ENCODE measurements at regions not wholly inside any gene's neighbourhood (a gene's known extent, or its start where the extent isn't known, plus 50 kb on each side); places are given as distances from the start of the nearest gene placed in this dataset.

GRCh38 chr4:15368856-15369255 lies 59.0 kb upstream of the C1QTNF7 start:
- no peak for DNase-seq
- intact Hi-C loops (cut with DNase I; ENCODE audit: low total_unique reads): no loop called here
- H3K4me1 ChIP-seq: peaks cover 0 to 9% (median 5%) of the 10 kb centered on the region in 6 donors
- peak overlapping the region in 2 of 8 donors; percentile 32 to 46 for H3K27ac ChIP-seq
- H3K9me3 ChIP-seq: no peaks in the 10 kb centered on the region
- no peak overlapping the region for H3K4me3 ChIP-seq
- no peaks in the 10 kb centered on the region for H3K27me3 ChIP-seq (replicated peaks in 1 of 7)
- no peak for TF ChIP-seq CTCF (IDR thresholded peaks at IDR 0.05 in 8 of 11, conservative IDR thresholded peaks at IDR 0.05 in 3 of 11)
- no peak for TF ChIP-seq POLR2AphosphoS5 (IDR thresholded peaks at IDR 0.05)
- TF ChIP-seq POLR2A (IDR thresholded peaks at IDR 0.05): no peak
- WGBS, 5 donors: 38 to 50% (median 40%) methylated on average over 3 of the region's 3 CpGs
- no peaks in the 10 kb centered on the region for H3K36me3 ChIP-seq

- Histone ChIP-seq H3K27ac (no peak overlapping the region), H3K4me3 (no peak overlapping the region), H3K36me3 (no peaks in the 10 kb centered on the region), H3K27me3 (replicated peaks in 1 of 7) (no peaks in the 10 kb centered on the region), H3K9me3 (no peaks in the 10 kb centered on the region), H3K4me1 (peaks cover 2 to 14% (median 8%) of the 10 kb centered on the region in 6 donors)
- intact Hi-C loops (cut with DNase I; ENCODE audit: low total_unique reads): no loop called here
- TF ChIP-seq CTCF (IDR thresholded peaks at IDR 0.05 in 8 of 11, conservative IDR thresholded peaks at IDR 0.05 in 3 of 11) (no peak), POLR2A (IDR thresholded peaks at IDR 0.05) (no peak), POLR2AphosphoS5 (IDR thresholded peaks at IDR 0.05) (no peak)
- no peak for DNase-seq
These were observed 57.5 kb upstream of the C1QTNF7 start for GRCh38 chr4:15370296-15370695.

- Histone ChIP-seq H3K27ac (peak overlapping the region in 2 of 8 donors; percentile 74 to 75), H3K4me1 (peaks cover 5 to 33% (median 23%) of the 10 kb centered on the region in 6 donors), H3K36me3 (no peaks in the 10 kb centered on the region), H3K9me3 (no peaks in the 10 kb centered on the region), H3K4me3 (no peak overlapping the region), H3K27me3 (replicated peaks in 1 of 7) (no peaks in the 10 kb centered on the region)
- intact Hi-C loops (cut with DNase I; ENCODE audit: low total_unique reads): no loop called here
- no peak for DNase-seq
- 79 to 89% (median 83%) methylated on average over 3 of the region's 3 CpGs for WGBS, 5 donors
- TF ChIP-seq CTCF (IDR thresholded peaks at IDR 0.05 in 8 of 11, conservative IDR thresholded peaks at IDR 0.05 in 3 of 11): no peak
- TF ChIP-seq POLR2AphosphoS5 (IDR thresholded peaks at IDR 0.05): no peak
- no peak for TF ChIP-seq POLR2A (IDR thresholded peaks at IDR 0.05)
These were observed 54.5 kb upstream of the C1QTNF7 start for GRCh38 chr4:15373363-15373762.

GRCh38 chr4:15374656-15375055 lies 53.2 kb upstream of the C1QTNF7 start:
- H3K9me3 ChIP-seq: no peaks in the 10 kb centered on the region
- no peaks in the 10 kb centered on the region for H3K36me3 ChIP-seq
- peak overlapping the region in 1 of 8 donors; percentile 22 for H3K4me3 ChIP-seq
- H3K27me3 ChIP-seq (replicated peaks in 1 of 7): no peaks in the 10 kb centered on the region
- peaks cover 10 to 39% (median 24%) of the 10 kb centered on the region in 6 donors for H3K4me1 ChIP-seq
- DNase-seq: no peak
- intact Hi-C loops (cut with DNase I; ENCODE audit: low total_unique reads): no loop called here
- TF ChIP-seq POLR2A (IDR thresholded peaks at IDR 0.05): no peak
- no peak for TF ChIP-seq CTCF (IDR thresholded peaks at IDR 0.05 in 8 of 11, conservative IDR thresholded peaks at IDR 0.05 in 3 of 11)
- no peak for TF ChIP-seq POLR2AphosphoS5 (IDR thresholded peaks at IDR 0.05)
- H3K27ac ChIP-seq: peak overlapping the region in 7 of 8 donors; percentile 48 to 85 (median 74)
- WGBS, 5 donors: 69 to 84% (median 79%) methylated on average over 8 of the region's 8 CpGs
